OCI-LY1 (cell line): ENCODE measurements at regions not wholly inside any gene's neighbourhood (a gene's known extent, or its start where the extent isn't known, plus 50 kb on each side); places are given as distances from the start of the nearest gene placed in this dataset.

Experiments
- EZH2 ChIP-seq: fragments of 200-600 bp; sonication (generic), shearing (Covaris generic); IDR thresholded peaks from 2 replicates; pipeline ENCODE4 v1.8.0; 2017; ENCODE audit warnings: borderline replicate concordance, mixed run types, mild to moderate bottlenecking, antibody characterized with exemption, low read length, moderate library complexity, mixed read lengths
- TF ChIP-seq, protein P1 (sequence below): fragments of 200-600 bp; sonication (generic), shearing (Covaris generic); IDR thresholded peaks from 2 replicates; pipeline ENCODE4 v1.5.1; 2017; ENCODE audit warnings: mild to moderate bottlenecking, antibody characterized with exemption, low read length, moderate library complexity, mixed read lengths

DNA sequence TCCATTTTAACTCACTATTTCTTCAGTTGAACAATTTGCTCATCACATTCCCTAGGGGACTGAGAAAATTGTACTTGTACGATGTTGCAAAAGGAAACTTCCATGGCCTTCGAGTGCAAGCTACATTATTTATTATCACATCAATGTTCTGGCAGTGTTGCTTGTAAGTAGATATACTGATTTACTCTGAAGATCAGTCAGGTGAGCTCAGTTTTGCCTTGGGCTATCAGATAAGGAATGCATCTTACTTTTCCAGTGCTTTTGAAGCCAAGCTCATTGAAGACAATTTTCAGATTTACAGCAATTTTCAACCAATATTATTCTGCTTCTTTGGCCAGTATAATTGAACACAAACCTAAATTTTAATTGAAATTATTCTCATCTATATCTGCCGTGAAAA lies 1296.9 kb downstream of the RAPGEF2 start:
- TF ChIP-seq, protein P1, sequence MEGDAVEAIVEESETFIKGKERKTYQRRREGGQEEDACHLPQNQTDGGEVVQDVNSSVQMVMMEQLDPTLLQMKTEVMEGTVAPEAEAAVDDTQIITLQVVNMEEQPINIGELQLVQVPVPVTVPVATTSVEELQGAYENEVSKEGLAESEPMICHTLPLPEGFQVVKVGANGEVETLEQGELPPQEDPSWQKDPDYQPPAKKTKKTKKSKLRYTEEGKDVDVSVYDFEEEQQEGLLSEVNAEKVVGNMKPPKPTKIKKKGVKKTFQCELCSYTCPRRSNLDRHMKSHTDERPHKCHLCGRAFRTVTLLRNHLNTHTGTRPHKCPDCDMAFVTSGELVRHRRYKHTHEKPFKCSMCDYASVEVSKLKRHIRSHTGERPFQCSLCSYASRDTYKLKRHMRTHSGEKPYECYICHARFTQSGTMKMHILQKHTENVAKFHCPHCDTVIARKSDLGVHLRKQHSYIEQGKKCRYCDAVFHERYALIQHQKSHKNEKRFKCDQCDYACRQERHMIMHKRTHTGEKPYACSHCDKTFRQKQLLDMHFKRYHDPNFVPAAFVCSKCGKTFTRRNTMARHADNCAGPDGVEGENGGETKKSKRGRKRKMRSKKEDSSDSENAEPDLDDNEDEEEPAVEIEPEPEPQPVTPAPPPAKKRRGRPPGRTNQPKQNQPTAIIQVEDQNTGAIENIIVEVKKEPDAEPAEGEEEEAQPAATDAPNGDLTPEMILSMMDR: no peak
- no peak for TF ChIP-seq EZH2
